GM21576 (cell line): ENCODE measurements at regions not wholly inside any gene's neighbourhood (a gene's known extent, or its start where the extent isn't known, plus 50 kb on each side); places are given as distances from the start of the nearest gene placed in this dataset.

Experiments used
- ATAC-seq: cut with Tn5 transposase; IDR thresholded peaks from one replicate; pipeline ENCODE4 v1.9.1; 2021; ENCODE audit warnings: mild to moderate bottlenecking, moderate library complexity; ENCODE audit not compliant: unreplicated experiment

DNA sequence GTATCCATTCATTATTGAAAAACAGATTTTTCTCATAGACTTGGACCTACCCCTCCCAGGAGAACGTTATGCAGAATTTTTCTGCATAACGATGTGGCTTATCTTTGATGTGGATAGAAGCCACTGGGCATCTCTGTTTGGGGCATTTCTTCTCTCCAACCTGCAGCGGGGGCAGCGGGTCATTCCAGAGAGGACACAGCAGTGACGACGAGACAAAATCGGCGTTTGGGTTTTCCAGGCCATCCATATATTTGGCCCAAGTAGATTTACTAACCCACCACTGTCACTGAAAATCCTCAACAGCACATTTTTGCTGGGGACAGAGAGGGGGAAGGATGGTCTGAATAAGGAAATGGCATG is 299.3 kb upstream of the PITRM1 start:
- no peak for ATAC-seq

GRCh38 chr10:3471472-3471871 is 298.9 kb upstream of the PITRM1 start:
- ATAC-seq = no peak

DNA sequence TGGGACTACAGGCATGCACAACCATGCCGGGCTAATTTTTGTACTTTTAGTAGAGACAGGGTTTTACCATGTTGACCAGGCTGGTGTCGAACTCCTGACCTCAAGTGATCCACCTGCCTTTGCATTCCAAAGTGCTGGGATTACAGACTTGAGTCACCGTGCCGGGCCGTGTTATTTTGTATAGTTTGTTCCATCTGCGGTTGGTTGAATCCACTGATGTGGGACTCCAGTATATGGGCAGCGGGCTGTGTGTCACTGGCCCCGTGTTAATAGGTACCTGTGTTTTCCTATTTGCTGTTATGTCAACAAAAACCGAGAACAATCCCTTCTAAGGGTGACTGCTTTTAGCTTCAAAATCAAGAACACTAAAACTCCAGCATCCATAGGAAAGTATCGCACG is 297.6 kb upstream of the PITRM1 start:
- no peak for ATAC-seq

GRCh38 chr10:3469639-3470020 is 297.0 kb upstream of the PITRM1 start:
- ATAC-seq = no peak

GRCh38 chr10:3468919-3469638 is 296.5 kb upstream of the PITRM1 start:
- ATAC-seq = no peak

- ATAC-seq = no peak
These were observed 294.7 kb upstream of the PITRM1 start for GRCh38 chr10:3467052-3467951.

- no peak for ATAC-seq
These were observed 292.9 kb upstream of the PITRM1 start for GRCh38 chr10:3465406-3465891.

GRCh38 chr10:3464760-3465405 is 292.3 kb upstream of the PITRM1 start:
- no peak for ATAC-seq

- no peak for ATAC-seq
These were observed 288.0 kb upstream of the PITRM1 start for GRCh38 chr10:3460420-3461128.

DNA sequence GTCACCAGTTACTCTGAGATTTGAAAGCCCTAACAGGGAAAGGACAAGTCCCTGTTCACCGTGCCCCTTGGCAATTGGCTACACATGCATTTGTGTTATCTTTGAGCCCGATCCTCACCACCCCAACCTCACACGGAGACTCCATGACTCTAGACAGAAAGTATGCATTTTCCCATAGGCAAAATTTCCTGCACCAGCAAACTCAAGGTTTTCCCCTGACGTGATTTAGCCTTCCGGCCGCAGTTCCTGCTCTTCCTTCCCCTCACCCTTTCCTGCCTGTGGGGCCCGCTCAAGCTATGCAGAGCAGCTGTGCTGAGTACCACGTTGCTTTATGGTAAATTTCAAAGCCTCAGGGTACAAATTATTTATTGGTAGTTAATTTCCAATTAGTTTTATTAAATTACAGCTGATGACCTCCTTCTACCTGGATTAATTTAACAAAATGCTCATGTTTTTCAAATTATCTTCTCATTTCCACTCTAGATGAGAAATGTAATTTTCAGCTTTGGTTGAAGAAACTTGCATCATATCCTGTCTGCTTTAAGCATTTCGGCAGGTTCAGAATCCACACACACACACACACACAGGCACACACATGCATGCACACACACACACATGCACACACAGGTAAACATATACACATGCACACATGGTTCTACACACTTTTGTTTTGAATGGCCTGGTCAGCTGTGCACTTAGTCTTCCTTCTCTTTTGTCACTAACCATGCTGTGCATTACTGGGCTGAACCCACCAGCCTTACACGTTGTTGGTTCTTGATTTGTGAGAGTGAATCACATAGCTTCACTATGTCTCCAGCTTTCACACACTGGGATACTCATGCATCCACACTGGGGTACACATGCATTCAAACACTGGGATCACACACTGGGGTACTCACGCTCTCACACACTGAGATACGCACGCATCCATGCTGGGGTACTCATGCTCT is 283.1 kb upstream of the PITRM1 start:
- no peak for ATAC-seq

DNA sequence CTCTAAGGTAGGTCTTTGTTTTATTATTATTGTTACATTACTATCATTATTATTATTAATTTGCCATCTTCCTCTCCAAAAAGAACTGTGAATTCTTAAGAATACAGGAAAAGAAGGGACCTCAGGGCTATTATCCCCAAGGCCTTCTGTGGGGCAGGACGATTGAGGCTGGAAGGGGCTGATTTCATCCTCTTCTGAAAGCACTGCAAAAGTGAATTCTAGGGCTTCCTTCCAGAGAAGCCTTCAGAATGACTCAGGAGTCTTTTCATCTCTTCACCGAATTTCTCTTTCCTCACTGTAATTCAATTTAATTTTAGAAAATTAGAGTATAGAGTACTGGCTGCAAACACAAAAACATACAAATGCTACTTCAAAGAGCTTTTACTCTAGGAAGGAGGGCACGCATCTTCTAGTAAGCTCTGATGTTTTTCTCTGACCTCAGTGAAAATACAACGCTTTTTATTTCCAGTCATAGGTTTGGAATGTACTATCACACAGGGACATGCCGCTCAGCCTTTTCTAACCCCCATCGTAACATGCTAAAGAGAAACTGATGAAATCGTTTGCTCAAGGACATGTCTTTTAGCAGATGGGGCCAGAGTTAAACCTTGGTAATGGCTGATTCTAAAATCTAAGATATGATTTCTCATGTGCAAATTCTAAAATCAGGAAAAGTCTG is 280.2 kb upstream of the PITRM1 start:
- ATAC-seq = no peak

DNA sequence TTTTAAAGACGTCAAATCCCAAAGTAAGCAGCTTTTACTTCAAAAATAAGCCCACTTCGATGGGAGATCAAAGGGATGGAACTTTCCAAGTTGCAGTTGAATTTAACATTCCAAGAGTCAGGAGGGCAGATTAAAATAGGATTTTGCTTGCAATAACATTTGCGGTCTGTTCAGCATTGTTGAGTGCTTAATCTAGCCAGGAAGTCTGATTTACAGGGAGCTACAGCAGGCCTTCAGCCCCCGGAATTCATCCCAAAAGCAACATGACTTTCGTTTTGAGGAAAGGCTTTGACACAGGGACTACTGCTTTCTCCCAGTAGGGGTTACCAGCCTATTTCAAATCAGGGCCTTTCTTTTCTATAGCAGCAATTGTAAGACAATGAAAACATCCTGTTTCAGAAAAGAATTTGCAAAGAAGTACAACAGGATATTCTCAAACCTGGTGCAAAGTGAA is 279.6 kb upstream of the PITRM1 start:
- no peak for ATAC-seq

GRCh38 chr10:3451516-3452172 is 279.1 kb upstream of the PITRM1 start:
- no peak for ATAC-seq

DNA sequence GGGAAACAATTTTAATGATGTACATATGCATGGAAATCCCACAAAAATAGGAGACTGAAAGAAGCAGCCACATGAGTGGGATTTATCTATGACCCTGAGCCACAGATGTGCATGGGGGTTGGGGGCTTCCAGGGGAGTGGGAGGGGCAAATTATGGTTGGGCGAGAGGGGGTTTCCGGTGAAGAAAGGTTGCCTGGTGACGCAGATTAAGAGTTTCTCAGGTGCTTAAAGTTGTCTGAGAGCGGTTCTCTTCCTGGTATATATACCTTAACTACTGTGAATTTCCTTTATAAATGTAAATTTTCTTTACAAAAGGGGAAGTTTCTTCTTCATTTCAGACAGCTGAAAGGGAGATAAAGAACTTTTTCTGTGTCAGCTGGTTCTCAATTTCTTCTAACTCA is 273.6 kb upstream of the PITRM1 start:
- ATAC-seq = no peak

DNA sequence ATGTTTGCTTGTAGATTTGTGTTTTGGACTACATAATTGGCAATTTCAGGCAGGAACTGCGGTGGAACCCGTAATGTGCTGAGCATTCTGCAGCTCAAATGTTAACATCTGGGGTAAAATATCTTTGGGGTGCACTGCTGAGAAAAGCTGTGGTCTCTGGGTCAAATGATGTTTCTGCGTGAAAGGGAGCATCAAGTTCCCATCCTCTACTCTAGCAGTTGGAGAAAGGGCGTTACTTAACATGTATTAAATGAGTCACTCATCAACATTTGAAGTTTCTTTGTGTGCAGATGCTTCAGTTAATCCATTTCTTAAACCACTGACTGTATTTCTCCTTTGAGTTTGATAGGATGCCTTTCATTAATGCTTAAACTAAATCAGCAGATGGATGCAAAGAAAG is 273.1 kb upstream of the PITRM1 start:
- no peak for ATAC-seq

- no peak for ATAC-seq
These were observed 269.9 kb upstream of the PITRM1 start for GRCh38 chr10:3442451-3442990.

GRCh38 chr10:3439183-3439582 is 266.6 kb upstream of the PITRM1 start:
- no peak for ATAC-seq

GRCh38 chr10:3438606-3439005 is 266.0 kb upstream of the PITRM1 start:
- no peak for ATAC-seq
